ENCODE measurements at regions not wholly inside any gene's neighbourhood (a gene's known extent, or its start where the extent isn't known, plus 50 kb on each side); places are given as distances from the start of the nearest gene placed in this dataset.

DNA sequence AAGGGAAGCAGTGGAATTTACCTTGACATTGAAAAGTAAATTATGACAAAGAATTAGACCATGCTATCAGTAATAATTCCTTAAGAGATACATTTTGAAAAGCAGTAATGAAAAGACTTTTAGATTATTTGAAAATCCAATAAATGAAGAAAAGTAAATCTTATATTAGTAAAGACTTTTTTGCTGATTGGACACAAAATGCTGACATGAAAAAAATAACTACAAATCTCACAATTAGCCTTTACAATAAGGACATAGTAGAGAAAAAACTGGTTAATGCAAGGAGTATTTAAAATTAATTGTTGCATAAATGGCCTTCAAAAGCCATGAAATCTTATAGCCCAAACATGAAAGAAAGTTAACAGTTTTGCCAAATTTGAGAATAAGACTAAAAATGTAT, 446.1 kb upstream of the FAM241A start:
- TF ChIP-seq, protein P1, sequence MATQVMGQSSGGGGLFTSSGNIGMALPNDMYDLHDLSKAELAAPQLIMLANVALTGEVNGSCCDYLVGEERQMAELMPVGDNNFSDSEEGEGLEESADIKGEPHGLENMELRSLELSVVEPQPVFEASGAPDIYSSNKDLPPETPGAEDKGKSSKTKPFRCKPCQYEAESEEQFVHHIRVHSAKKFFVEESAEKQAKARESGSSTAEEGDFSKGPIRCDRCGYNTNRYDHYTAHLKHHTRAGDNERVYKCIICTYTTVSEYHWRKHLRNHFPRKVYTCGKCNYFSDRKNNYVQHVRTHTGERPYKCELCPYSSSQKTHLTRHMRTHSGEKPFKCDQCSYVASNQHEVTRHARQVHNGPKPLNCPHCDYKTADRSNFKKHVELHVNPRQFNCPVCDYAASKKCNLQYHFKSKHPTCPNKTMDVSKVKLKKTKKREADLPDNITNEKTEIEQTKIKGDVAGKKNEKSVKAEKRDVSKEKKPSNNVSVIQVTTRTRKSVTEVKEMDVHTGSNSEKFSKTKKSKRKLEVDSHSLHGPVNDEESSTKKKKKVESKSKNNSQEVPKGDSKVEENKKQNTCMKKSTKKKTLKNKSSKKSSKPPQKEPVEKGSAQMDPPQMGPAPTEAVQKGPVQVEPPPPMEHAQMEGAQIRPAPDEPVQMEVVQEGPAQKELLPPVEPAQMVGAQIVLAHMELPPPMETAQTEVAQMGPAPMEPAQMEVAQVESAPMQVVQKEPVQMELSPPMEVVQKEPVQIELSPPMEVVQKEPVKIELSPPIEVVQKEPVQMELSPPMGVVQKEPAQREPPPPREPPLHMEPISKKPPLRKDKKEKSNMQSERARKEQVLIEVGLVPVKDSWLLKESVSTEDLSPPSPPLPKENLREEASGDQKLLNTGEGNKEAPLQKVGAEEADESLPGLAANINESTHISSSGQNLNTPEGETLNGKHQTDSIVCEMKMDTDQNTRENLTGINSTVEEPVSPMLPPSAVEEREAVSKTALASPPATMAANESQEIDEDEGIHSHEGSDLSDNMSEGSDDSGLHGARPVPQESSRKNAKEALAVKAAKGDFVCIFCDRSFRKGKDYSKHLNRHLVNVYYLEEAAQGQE (IDR thresholded peaks at IDR 0.05; ENCODE audit: insufficient read depth in 1 of 2, low read depth in 2 of 2, low read length in 1 of 2), result no peak
- TF ChIP-seq SIN3A (IDR thresholded peaks at IDR 0.05; ENCODE audit: borderline replicate concordance, insufficient read depth, low read depth, low read length) (no peak), TCF7L2 (IDR thresholded peaks at IDR 0.05; ENCODE audit: low read depth, low read length) (no peak), POLR2AphosphoS5 (IDR thresholded peaks at IDR 0.05; ENCODE audit: low read depth, low read length) (no peak)
- TF ChIP-seq, protein P2, sequence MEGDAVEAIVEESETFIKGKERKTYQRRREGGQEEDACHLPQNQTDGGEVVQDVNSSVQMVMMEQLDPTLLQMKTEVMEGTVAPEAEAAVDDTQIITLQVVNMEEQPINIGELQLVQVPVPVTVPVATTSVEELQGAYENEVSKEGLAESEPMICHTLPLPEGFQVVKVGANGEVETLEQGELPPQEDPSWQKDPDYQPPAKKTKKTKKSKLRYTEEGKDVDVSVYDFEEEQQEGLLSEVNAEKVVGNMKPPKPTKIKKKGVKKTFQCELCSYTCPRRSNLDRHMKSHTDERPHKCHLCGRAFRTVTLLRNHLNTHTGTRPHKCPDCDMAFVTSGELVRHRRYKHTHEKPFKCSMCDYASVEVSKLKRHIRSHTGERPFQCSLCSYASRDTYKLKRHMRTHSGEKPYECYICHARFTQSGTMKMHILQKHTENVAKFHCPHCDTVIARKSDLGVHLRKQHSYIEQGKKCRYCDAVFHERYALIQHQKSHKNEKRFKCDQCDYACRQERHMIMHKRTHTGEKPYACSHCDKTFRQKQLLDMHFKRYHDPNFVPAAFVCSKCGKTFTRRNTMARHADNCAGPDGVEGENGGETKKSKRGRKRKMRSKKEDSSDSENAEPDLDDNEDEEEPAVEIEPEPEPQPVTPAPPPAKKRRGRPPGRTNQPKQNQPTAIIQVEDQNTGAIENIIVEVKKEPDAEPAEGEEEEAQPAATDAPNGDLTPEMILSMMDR (IDR thresholded peaks at IDR 0.05), result no peak

DNA sequence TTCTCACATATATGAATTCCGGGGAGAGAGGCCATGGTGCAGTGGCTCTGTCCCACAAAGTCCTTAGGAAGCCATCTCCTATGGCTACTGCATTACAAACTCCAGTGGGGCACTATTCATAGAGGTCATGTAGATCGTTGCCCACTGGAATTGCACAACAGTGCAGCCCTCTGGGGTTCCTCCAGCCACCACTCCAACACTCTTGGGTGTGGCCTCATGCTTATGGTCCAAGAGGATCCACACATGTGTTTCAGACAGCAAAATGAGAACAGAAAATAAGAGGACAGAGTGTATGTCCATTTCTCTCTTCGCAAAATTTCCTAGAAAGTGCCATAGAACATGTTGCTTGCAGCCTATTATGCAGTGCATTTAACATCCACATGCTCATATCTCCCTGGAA, 444.2 kb upstream of the FAM241A start:
- BruUV-seq (replicated peaks), result no TSS peak
- DNase-seq (ENCODE audit: low read depth, low spot score), result no peak
- Histone ChIP-seq H3K27ac (ENCODE audit: low read length) (no peak overlapping the region), H3K4me3 (ENCODE audit: low read depth in 2 of 2, low read length in 2 of 2) (no peak overlapping the region), H3K27me3 (ENCODE audit: control insufficient read depth, insufficient read depth, low read length) (no peaks in the 10 kb centered on the region), H3K36me3 (ENCODE audit: control insufficient read depth, insufficient read depth, low read length) (no peaks in the 10 kb centered on the region), H3K9me3 (ENCODE audit: control insufficient read depth, insufficient read depth, low read depth, low read length) (no peaks in the 10 kb centered on the region), H3K4me1 (ENCODE audit: control insufficient read depth, insufficient read depth, low read length) (no peaks in the 10 kb centered on the region)
- TF ChIP-seq, protein P2 (IDR thresholded peaks at IDR 0.05), result no peak
- TF ChIP-seq SIN3A (IDR thresholded peaks at IDR 0.05; ENCODE audit: borderline replicate concordance, insufficient read depth, low read depth, low read length) (no peak), TCF7L2 (IDR thresholded peaks at IDR 0.05; ENCODE audit: low read depth, low read length) (no peak), POLR2AphosphoS5 (IDR thresholded peaks at IDR 0.05; ENCODE audit: low read depth, low read length) (no peak)
- TF ChIP-seq, protein P1 (IDR thresholded peaks at IDR 0.05; ENCODE audit: insufficient read depth in 1 of 2, low read depth in 2 of 2, low read length in 1 of 2), result no peak
- ChIA-PET CTCF (no interaction called here), POLR2A (no interaction called here)
- intact Hi-C loops (cut with micrococcal nuclease; ENCODE audit: unreplicated experiment), result no loop called here
- in situ Hi-C loops (cut with HindIII; ENCODE audit: low pct_unique_long_range_greater_than_20kb, low sequenced_read_pairs), result no loop called here
- no peak for ATAC-seq

More for the DNA sequence above, 446.1 kb upstream of the FAM241A start:
- intact Hi-C loops (cut with micrococcal nuclease; ENCODE audit: unreplicated experiment) (no loop called here), in situ Hi-C loops (cut with HindIII; ENCODE audit: low pct_unique_long_range_greater_than_20kb, low sequenced_read_pairs) (no loop called here)
- Histone ChIP-seq H3K27me3 (ENCODE audit: control insufficient read depth, insufficient read depth, low read length) (no peaks in the 10 kb centered on the region), H3K4me3 (ENCODE audit: low read depth in 2 of 2, low read length in 2 of 2) (no peak overlapping the region), H3K4me1 (ENCODE audit: control insufficient read depth, insufficient read depth, low read length) (no peaks in the 10 kb centered on the region), H3K36me3 (ENCODE audit: control insufficient read depth, insufficient read depth, low read length) (no peaks in the 10 kb centered on the region), H3K27ac (ENCODE audit: low read length) (no peak overlapping the region), H3K9me3 (ENCODE audit: control insufficient read depth, insufficient read depth, low read depth, low read length) (no peaks in the 10 kb centered on the region)
- no TSS peak for BruUV-seq (replicated peaks)
- ChIA-PET CTCF (no interaction called here), POLR2A (no interaction called here)
- DNase-seq (ENCODE audit: low read depth, low spot score) (no peak), ATAC-seq (no peak)
